ENCODE measurements at regions not wholly inside any gene's neighbourhood (a gene's known extent, or its start where the extent isn't known, plus 50 kb on each side); places are given as distances from the start of the nearest gene placed in this dataset.

- no peak overlapping the region for H3K27ac Mint-ChIP-seq
- Histone ChIP-seq H3K9me3 (ENCODE audit: control extremely low read depth in 1 of 3, control insufficient read depth in 2 of 3, insufficient read depth in 1 of 3, low read length in 2 of 3) (peaks cover 4 to 13% (median 6%) of the 10 kb centered on the region in 3 donors), H3K79me2 (ENCODE audit: control insufficient read depth, insufficient read depth, low read length) (no peaks in the 10 kb centered on the region), H3K27ac (ENCODE audit: low read length in 2 of 2) (no peak overlapping the region), H3K4me3 (ENCODE audit: control extremely low read depth in 1 of 5, extremely low read depth in 1 of 5, insufficient read depth in 1 of 5, low read depth in 2 of 5, low read length in 4 of 5) (no peak overlapping the region), H3K27me3 (replicated peaks in 1 of 4; ENCODE audit: control extremely low read depth in 1 of 4, control insufficient read depth in 3 of 4, insufficient read depth in 4 of 4, low read length in 3 of 4) (no peaks in the 10 kb centered on the region), H3K4me1 (ENCODE audit: control insufficient read depth in 2 of 2, insufficient read depth in 2 of 2, low read length in 2 of 2) (no peaks in the 10 kb centered on the region), H3K9ac (ENCODE audit: low read length) (no peak overlapping the region), H4K20me1 (ENCODE audit: control insufficient read depth, insufficient read depth, low read length, poor library complexity, severe bottlenecking) (no peaks in the 10 kb centered on the region), H2AFZ (ENCODE audit: insufficient read depth, low read depth, low read length, poor library complexity, severe bottlenecking) (no peak overlapping the region), H3K36me3 (replicated peaks in 1 of 2; ENCODE audit: control extremely low read depth in 1 of 2, control insufficient read depth in 1 of 2, extremely low read depth in 1 of 2, insufficient read depth in 2 of 2, low read length in 1 of 2) (no peaks in the 10 kb centered on the region), H3K4me2 (replicated peaks; ENCODE audit: low read depth, low read length, poor library complexity, severe bottlenecking) (no peak overlapping the region)
- H3K27me3 Mint-ChIP-seq = peaks cover 4% of the 10 kb centered on the region
- H3K9me3 Mint-ChIP-seq (ENCODE audit: insufficient read depth) = no peaks in the 10 kb centered on the region
- ATAC-seq (ENCODE audit: low read depth) (no peak), DNase-seq (no peak)
- H3K4me3 Mint-ChIP-seq = no peak overlapping the region
- 94% methylated on average over 4 of the region's 8 CpGs for whole genome bisulfite sequencing (ENCODE audit: insufficient coverage)
- ChIA-PET POLR2A (no interaction called here), CTCF (no interaction called here)
- no peak for TF ChIP-seq CTCF (IDR thresholded peaks at IDR 0.05)
- TF ChIP-seq EZH2 (IDR thresholded peaks at IDR 0.05; ENCODE audit: borderline replicate concordance, insufficient read depth, low read depth, low read length, poor library complexity, severe bottlenecking) = no peak
- intact Hi-C loops (cut with micrococcal nuclease) = no loop called here
- H3K4me1 Mint-ChIP-seq = no peaks in the 10 kb centered on the region
These were observed 90.3 kb upstream of the CDK6 start for GRCh38 chr7:92926697-92927044.

DNA sequence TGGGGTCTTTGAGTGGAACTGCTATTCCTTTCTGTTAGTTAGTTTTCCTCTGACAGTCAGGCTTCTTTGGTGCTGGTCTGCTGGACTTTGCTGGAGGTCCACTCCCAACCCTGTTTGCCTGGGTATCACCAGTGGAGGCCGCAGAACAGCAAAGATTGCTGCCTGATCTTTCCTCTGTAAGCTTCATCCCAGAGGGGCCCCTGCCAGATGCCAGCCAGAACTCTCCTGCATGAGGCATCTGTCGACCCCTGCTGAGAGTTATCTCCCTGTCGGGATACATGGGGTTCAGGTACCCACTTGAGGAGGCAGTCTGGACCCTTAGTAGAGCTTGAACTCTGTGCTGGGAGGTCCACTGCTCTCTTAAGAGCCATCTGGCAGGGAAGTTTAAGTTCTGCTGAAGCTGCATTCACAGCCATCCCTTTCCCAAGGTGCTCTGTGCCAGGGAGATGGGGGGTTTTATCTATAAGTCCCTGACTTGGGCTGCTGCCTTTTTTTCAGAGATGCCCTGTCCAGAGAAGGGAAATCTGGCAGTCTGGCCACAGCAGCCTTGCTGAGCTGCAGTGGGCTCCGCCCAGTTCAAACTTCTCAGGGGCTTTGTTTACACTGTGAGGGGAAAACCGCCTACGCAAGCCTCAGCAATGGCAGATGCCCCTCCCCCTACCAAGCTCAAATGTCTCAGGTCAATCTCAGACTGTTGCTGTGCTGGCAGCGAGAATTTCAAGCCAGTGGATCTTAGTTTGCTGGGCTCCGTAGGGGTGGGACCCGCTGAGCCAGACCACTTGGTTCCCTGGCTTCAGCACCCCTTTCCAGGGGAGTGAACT, 89.7 kb upstream of the CDK6 start:
- no peaks in the 10 kb centered on the region for H3K79me2 ChIP-seq (ENCODE audit: control insufficient read depth, insufficient read depth, low read length)
- ATAC-seq (ENCODE audit: low read depth) = no peak
- no peaks in the 10 kb centered on the region for H3K36me3 ChIP-seq (replicated peaks in 1 of 2; ENCODE audit: control extremely low read depth in 1 of 2, control insufficient read depth in 1 of 2, extremely low read depth in 1 of 2, insufficient read depth in 2 of 2, low read length in 1 of 2)
- no peak for DNase-seq
- WGBS (ENCODE audit: insufficient coverage) = 91% methylated on average over 9 of the region's 9 CpGs
- no peak overlapping the region for H3K4me2 ChIP-seq (replicated peaks; ENCODE audit: low read depth, low read length, poor library complexity, severe bottlenecking)
- peaks cover 4 to 13% (median 6%) of the 10 kb centered on the region in 3 donors for H3K9me3 ChIP-seq (ENCODE audit: control extremely low read depth in 1 of 3, control insufficient read depth in 2 of 3, insufficient read depth in 1 of 3, low read length in 2 of 3)
- TF ChIP-seq CTCF (IDR thresholded peaks at IDR 0.05) = no peak
- TF ChIP-seq EZH2 (IDR thresholded peaks at IDR 0.05; ENCODE audit: borderline replicate concordance, insufficient read depth, low read depth, low read length, poor library complexity, severe bottlenecking) = no peak
- Mint-ChIP-seq H3K9me3 (ENCODE audit: insufficient read depth) (no peaks in the 10 kb centered on the region), H3K4me1 (no peaks in the 10 kb centered on the region), H3K4me3 (no peak overlapping the region), H3K27ac (no peak overlapping the region), H3K27me3 (peaks cover 4% of the 10 kb centered on the region)
- H3K27me3 ChIP-seq (replicated peaks in 1 of 4; ENCODE audit: control extremely low read depth in 1 of 4, control insufficient read depth in 3 of 4, insufficient read depth in 4 of 4, low read length in 3 of 4) = no peaks in the 10 kb centered on the region
- H3K4me1 ChIP-seq (ENCODE audit: control insufficient read depth in 2 of 2, insufficient read depth in 2 of 2, low read length in 2 of 2) = no peaks in the 10 kb centered on the region
- no peak overlapping the region for H3K4me3 ChIP-seq (ENCODE audit: control extremely low read depth in 1 of 5, extremely low read depth in 1 of 5, insufficient read depth in 1 of 5, low read depth in 2 of 5, low read length in 4 of 5)
- H2AFZ ChIP-seq (ENCODE audit: insufficient read depth, low read depth, low read length, poor library complexity, severe bottlenecking) = no peak overlapping the region
- H3K27ac ChIP-seq (ENCODE audit: low read length in 2 of 2) = no peak overlapping the region
- ChIA-PET POLR2A (no interaction called here), CTCF (no interaction called here)
- intact Hi-C loops (cut with micrococcal nuclease) = no loop called here
- no peaks in the 10 kb centered on the region for H4K20me1 ChIP-seq (ENCODE audit: control insufficient read depth, insufficient read depth, low read length, poor library complexity, severe bottlenecking)
- H3K9ac ChIP-seq (ENCODE audit: low read length) = no peak overlapping the region

Measured in B cell (primary cell).